HG03280 (cell line): ENCODE measurements at regions not wholly inside any gene's neighbourhood (a gene's known extent, or its start where the extent isn't known, plus 50 kb on each side); places are given as distances from the start of the nearest gene placed in this dataset.

Experiments
- ATAC-seq: cut with Tn5 transposase; IDR thresholded peaks from one replicate; pipeline ENCODE4 v1.9.1; 2021; ENCODE audit warnings: mild to moderate bottlenecking, moderate library complexity; ENCODE audit not compliant: unreplicated experiment

DNA sequence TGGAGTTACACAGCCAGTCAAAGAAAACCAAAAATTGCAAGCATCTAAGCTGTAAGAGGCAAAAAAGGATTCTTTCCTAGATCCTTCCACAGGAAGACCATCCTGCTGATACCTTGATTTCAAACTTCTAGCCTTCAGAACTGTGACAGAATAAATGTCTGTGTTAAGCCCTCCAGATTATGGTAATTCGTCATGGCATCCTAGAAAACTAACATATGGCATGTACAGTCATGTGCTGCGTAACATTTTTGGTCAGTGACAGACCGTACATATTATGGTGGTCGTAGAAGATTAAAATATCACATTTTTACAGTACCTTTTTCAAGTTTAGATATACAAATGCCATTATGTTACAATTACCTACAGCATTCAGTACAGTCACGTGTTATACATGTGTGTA is 660.9 kb upstream of the LMO3 start:
- no peak for ATAC-seq

- ATAC-seq, result no peak
Observed at GRCh38 chr12:17264603-17265002, 658.6 kb upstream of the LMO3 start.

- no peak for ATAC-seq
Observed at GRCh38 chr12:17239874-17240273, 633.9 kb upstream of the LMO3 start.

DNA sequence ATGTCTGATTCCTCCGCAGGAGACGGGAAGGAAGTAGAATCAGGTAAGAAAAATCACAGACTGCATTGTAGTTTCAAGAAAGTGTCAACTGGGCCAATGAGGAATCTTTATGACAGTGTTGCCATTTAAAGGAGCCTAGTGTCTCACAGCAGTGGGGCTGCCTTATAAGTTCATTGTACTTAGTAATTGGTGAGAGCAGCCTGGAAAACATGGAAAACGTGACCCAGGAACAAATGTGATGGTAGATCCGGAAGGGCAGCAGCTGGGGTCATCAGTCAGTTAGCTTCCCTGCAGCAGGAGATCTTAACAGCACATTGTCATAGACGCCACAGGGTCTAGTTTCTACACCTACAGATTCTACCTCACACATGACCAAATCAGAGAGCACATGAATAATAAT is 630.0 kb upstream of the LMO3 start:
- ATAC-seq, result no peak

GRCh38 chr12:17215759-17216570 is 610.0 kb upstream of the LMO3 start:
- ATAC-seq, result no peak

GRCh38 chr12:17214929-17215328 is 609.0 kb upstream of the LMO3 start:
- ATAC-seq, result no peak

GRCh38 chr12:17206553-17206952 is 600.6 kb upstream of the LMO3 start:
- no peak for ATAC-seq

DNA sequence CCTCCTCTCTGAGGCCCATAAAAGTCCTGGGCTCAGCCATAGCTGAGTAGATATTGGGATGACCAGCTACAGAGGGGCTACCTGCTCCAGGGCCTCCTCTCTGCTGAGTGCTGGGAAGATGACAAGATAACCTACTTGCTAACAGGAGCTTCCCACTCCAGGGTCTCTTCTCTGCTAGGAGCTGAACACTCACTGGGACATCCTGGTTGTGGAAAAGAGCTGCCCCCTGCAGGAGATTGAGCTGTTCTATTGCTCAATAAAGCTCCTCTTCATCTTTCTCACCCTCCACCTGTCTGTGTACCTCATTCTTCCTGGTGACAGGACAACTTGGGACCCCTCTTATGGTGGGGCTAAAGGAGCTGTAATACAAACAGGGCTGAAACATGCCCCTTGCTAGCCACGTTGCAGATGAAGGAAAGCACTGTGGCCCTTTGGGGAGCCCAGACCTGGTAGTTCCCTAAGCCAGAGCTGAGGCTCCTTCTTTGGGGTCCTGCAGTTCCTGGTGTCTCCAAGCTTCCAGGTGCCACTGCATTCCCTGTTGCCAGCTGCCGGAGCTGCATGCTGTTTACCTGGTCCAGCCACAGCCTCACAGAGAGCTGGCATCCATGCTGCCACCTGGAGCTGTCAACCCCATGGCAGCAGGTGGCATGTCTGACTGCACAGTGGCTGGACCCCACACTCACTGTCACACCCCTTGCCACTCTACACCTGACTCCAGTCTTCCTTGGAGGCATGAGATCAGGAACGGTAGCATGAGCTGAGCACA is 598.5 kb upstream of the LMO3 start:
- ATAC-seq, result no peak

DNA sequence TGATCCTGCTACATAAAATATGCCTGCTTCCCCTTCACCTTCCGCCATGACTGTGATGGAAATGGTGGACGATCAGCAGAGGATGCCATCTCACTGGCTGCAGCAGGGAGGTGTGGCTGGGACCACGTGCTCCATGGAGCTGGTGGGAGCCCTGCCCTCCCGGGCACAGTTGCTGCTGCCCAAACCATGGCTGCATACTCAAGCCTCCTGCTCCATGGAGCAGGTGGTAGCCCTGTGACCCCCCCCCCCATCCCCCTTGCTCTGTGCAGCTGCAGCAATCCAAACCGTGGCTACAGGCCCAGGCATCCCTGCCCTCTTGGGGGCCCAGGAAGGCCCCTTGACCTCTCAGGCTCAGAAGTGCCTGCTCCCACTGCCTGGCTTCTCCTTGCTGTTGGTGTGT is 597.5 kb upstream of the LMO3 start:
- ATAC-seq, result no peak

- ATAC-seq, result no peak
Observed at GRCh38 chr12:17197971-17198370, 592.0 kb upstream of the LMO3 start.

GRCh38 chr12:17192721-17193120 is 586.8 kb upstream of the LMO3 start:
- ATAC-seq, result no peak

DNA sequence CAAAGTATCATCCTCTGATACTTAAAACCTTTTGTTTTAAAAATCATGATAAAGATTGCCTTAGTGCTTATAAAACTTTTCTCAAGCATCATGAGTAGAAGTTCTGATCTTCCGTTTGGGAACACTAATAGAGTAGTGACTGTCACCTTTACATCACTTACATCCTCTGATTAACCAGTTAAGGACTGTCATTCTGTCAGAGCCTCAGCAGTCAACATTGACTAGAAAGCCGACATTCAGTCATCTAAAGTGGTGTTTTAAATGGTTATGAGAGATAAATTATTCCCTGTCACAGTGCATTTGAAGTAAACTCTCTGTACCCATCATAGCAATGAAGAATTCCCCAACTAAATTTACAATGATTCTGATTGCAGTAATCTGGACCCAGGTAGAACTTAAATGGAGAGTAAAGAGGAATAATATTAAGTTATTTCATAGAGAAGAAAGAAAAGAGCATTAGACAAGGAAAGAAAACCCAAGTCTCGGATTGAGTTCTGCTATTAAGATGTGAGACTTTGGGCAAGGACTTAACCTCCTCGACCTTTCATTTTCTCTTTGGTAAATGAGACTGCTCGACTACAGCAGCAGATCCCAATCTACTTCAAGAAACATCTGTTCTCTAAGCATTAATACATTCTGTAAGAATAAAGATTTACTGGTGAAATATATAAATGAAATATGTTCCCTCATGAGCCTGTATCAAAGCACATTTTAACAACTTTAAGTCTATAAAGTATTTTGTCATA is 563.9 kb upstream of the LMO3 start:
- ATAC-seq, result no peak

GRCh38 chr12:17159506-17160300 is 553.7 kb upstream of the LMO3 start:
- ATAC-seq, result no peak

- no peak for ATAC-seq
Observed at GRCh38 chr12:17158201-17158600, 552.2 kb upstream of the LMO3 start.

- ATAC-seq, result no peak
Observed at GRCh38 chr12:17151917-17152316, 546.0 kb upstream of the LMO3 start.

GRCh38 chr12:17148706-17149105 is 542.7 kb upstream of the LMO3 start:
- ATAC-seq, result no peak

DNA sequence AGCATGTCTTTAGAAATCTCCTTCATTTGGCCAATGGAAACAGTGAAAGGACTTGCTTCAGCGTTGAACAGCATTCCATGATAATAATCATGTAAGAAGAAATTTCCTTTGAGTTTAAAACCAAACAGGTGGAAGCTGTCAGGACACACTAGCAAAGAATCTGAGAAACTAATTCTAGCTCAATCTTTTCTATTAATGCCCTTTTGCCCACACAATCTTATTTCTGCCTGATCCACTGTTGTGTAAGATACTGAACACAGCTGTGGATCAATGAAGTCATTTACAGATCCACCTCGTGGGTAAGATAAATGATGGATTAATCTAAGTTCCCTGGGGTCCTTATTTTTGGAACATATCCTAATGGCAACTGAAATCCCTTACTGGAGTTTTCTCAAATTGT is 536.9 kb upstream of the LMO3 start:
- no peak for ATAC-seq

- ATAC-seq, result no peak
Observed at GRCh38 chr12:17139931-17140330, 534.0 kb upstream of the LMO3 start.

- no peak for ATAC-seq
Observed at GRCh38 chr12:17137396-17137795, 531.4 kb upstream of the LMO3 start.

- no peak for ATAC-seq
Observed at GRCh38 chr12:17134315-17134714, 528.4 kb upstream of the LMO3 start.

DNA sequence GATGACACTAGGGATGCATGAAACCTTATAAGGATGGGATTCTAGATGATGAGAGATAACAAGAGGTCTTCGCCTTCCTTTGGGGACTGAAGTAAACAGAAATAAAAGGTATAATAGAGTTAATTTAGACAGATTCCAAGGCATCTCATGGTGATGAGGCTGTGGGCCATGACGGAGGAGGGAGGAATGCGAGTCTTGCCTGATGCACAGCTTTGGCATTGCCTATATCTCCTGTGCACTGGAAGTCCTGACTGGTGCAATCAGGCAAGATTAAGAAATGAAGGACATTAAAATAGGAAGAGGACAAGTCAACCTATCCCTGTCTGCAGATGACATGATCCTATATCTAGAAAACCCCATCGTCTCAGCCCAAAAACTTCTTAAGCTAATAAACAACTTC is 526.4 kb upstream of the LMO3 start:
- ATAC-seq, result no peak
